OCI-LY1 (cell line): ENCODE measurements at regions not wholly inside any gene's neighbourhood (a gene's known extent, or its start where the extent isn't known, plus 50 kb on each side); places are given as distances from the start of the nearest gene placed in this dataset.

ENCODE experiments used
- CTCF ChIP-seq: fragments of 200-600 bp; sonication (generic), shearing (Covaris generic); IDR thresholded peaks from 2 replicates; pipeline ENCODE4 v1.5.1; 2017; ENCODE audit warnings: mild to moderate bottlenecking, antibody characterized with exemption, low read length, moderate library complexity, mixed read lengths
- EZH2 ChIP-seq: fragments of 200-600 bp; sonication (generic), shearing (Covaris generic); IDR thresholded peaks from 2 replicates; pipeline ENCODE4 v1.8.0; 2017; ENCODE audit warnings: borderline replicate concordance, mixed run types, mild to moderate bottlenecking, antibody characterized with exemption, low read length, moderate library complexity, mixed read lengths

GRCh38 chr2:42957109-42957860 is 164.9 kb upstream of the HAAO start:
- TF ChIP-seq EZH2 (no peak), CTCF (no peak)
